Suprapubic skin (tissue), 4 donors: ENCODE measurements at regions not wholly inside any gene's neighbourhood (a gene's known extent, or its start where the extent isn't known, plus 50 kb on each side); places are given as distances from the start of the nearest gene placed in this dataset.

Experiments used
- DNase-seq, 2 donors: peaks; one replicate each; pipeline ENCODE4 v3.0.0-alpha.2; 2019; ENCODE audit warnings: low spot score in 2 of 2
- H3K27ac ChIP-seq: fragments of 200-600 bp; sonication (generic); one replicate; pipeline ENCODE4 v1.5.1; 2019
- H3K27me3 ChIP-seq: fragments of 200-600 bp; sonication (generic); one replicate; pipeline ENCODE4 v1.5.1; 2019
- H3K36me3 ChIP-seq: fragments of 200-600 bp; sonication (generic); one replicate; pipeline ENCODE4 v1.5.1; 2019
- H3K4me1 ChIP-seq: fragments of 200-600 bp; sonication (generic); one replicate; pipeline ENCODE4 v1.5.1; 2019
- H3K4me3 ChIP-seq: fragments of 200-600 bp; sonication (generic); one replicate; pipeline ENCODE4 v1.5.1; 2019; ENCODE audit warnings: mild to moderate bottlenecking
- H3K9me3 ChIP-seq: fragments of 200-600 bp; sonication (generic); one replicate; pipeline ENCODE4 v1.5.1; 2019
- EP300 ChIP-seq: sonication (generic); formaldehyde crosslinking; IDR thresholded peaks from one replicate; pipeline ENCODE4 v1.6.1; 2017; ENCODE audit warnings: antibody characterized with exemption
- POLR2A ChIP-seq, 2 donors: fragments of 450-650 bp; IDR thresholded peaks; one replicate each; pipeline ENCODE4 v1.6.1; 2017; ENCODE audit warnings: antibody characterized with exemption in 2 of 2, mild to moderate bottlenecking in 2 of 2, moderate library complexity in 2 of 2
- POLR2AphosphoS5 ChIP-seq, 3 donors: sonication (generic); formaldehyde crosslinking; IDR thresholded peaks; one replicate each; pipeline ENCODE4 v1.6.1; 2017; ENCODE audit warnings: antibody characterized with exemption in 3 of 3
- WGBS: methylation state at CpG from one replicate; pipeline ENCODE4 v1.1.5; 2018; 5-methylcytosine and 5-hydroxymethylcytosine counted together
- TF ChIP-seq, protein P1 (sequence below), 2 donors: fragments of 200-600 bp in 1 of 2; fragments of 450-650 bp in 1 of 2; sonication (generic) in 1 of 2; IDR thresholded peaks; one replicate each; pipeline ENCODE4 v1.5.1; 2016 to 2019; ENCODE audit warnings: antibody characterized with exemption in 2 of 2, mild to moderate bottlenecking in 1 of 2, moderate library complexity in 1 of 2

DNA sequence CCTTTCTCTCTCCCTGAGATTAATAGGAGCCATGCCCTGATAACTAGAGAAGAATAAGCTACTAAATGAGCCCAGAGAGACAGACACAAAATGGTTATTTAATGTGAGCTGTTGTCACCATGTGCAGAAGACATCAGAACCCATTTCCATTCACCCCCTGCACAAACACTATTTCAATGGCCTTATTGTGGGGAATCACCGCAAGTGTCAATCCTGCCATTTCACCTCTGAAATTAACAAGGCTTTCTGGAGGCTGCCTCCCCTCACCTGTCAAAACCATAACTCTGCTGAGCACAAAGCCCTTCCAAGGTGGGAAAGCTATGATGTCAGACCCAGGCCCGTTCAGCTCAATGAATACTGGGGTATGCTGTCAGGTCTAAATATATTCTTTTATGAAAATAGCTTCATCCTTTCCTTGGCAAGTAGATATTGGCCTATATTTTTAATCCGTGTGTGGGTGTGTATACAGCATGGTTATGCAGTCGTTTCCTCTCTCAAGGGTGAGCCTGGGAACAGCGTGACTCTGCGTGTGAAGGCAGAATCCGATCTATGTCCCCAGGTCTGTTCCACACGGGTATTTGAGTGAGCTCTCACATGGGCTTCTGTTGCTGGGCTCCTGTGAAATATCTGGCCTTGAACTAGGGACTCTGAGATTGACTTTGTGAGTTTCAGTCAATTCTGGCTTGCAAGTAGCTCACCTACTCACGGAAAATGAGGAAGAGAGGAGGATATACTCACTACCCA lies 266.3 kb downstream of the FBXW7 start:
- DNase-seq: no peak
- 61% methylated on average over 9 of the region's 9 CpGs for WGBS
- TF ChIP-seq, protein P1, sequence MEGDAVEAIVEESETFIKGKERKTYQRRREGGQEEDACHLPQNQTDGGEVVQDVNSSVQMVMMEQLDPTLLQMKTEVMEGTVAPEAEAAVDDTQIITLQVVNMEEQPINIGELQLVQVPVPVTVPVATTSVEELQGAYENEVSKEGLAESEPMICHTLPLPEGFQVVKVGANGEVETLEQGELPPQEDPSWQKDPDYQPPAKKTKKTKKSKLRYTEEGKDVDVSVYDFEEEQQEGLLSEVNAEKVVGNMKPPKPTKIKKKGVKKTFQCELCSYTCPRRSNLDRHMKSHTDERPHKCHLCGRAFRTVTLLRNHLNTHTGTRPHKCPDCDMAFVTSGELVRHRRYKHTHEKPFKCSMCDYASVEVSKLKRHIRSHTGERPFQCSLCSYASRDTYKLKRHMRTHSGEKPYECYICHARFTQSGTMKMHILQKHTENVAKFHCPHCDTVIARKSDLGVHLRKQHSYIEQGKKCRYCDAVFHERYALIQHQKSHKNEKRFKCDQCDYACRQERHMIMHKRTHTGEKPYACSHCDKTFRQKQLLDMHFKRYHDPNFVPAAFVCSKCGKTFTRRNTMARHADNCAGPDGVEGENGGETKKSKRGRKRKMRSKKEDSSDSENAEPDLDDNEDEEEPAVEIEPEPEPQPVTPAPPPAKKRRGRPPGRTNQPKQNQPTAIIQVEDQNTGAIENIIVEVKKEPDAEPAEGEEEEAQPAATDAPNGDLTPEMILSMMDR (IDR thresholded peaks at IDR 0.05): no peak
- no peak for TF ChIP-seq POLR2AphosphoS5 (IDR thresholded peaks at IDR 0.05)
- TF ChIP-seq POLR2A (IDR thresholded peaks at IDR 0.05): no peak
- no peak for TF ChIP-seq EP300

DNA sequence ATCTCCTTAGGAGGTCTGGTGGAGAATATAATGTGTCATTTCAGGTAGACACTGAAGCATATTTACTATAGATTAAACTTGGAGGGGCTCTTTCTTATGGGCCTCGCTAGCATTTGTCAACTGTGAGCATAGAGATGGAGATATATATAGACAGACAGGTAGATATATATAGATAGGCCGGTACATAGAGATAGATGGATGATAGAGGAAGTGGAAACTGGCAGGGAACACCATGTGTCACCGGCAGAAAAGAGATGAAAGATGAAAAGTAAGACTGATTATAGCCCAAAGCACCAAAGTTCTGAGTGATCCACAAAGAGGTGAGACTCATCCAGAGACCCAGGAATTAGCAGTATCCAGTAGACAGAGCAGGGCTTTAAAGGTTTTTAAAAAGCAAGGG lies 268.1 kb downstream of the FBXW7 start:
- no peaks in the 10 kb centered on the region for H3K36me3 ChIP-seq
- no peaks in the 10 kb centered on the region for H3K27me3 ChIP-seq
- TF ChIP-seq POLR2AphosphoS5 (IDR thresholded peaks at IDR 0.05) (no peak), POLR2A (IDR thresholded peaks at IDR 0.05) (no peak), EP300 (no peak)
- TF ChIP-seq, protein P1 (IDR thresholded peaks at IDR 0.05): no peak
- H3K9me3 ChIP-seq: no peaks in the 10 kb centered on the region
- no peak overlapping the region for H3K27ac ChIP-seq
- no peak overlapping the region for H3K4me3 ChIP-seq
- peaks cover 10% of the 10 kb centered on the region for H3K4me1 ChIP-seq
- no peak for DNase-seq
- WGBS: 45% methylated on average over 3 of the region's 3 CpGs

More for the DNA sequence above, 266.3 kb downstream of the FBXW7 start:
- H3K4me3 ChIP-seq: no peak overlapping the region
- H3K27me3 ChIP-seq: no peaks in the 10 kb centered on the region
- H3K36me3 ChIP-seq: no peaks in the 10 kb centered on the region
- H3K9me3 ChIP-seq: no peaks in the 10 kb centered on the region
- no peak overlapping the region for H3K27ac ChIP-seq
- peaks cover 9% of the 10 kb centered on the region for H3K4me1 ChIP-seq

DNA sequence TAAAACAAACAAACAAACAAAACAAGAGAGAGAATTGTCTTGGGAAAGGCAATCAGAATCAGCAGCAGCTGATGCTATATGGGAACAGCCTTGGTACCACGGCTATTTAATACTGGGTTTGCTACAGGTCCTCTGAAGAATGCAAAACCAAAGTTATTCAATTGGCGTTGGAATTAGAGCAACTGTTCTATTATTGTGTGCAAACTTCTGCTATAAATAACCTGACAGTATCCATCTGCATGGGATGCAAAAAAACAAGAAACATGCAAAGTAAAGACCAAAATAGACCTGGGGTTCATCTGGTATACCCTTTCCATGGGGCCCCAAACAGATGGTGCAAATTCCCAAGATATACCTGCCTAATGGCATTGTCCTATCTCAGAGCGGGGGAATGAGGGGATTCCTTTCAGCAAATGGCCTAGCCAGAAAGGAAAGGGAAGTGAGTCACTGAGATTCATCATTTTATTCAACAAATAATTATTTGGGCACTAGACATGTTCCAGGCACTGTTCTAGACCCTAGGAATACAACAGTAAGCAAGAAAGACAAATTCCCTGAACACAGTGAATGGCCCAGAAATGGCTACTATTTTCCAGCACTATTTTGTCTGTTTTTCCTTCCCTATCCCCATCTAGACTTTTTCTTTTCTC lies 268.9 kb downstream of the FBXW7 start:
- Histone ChIP-seq H3K36me3 (no peaks in the 10 kb centered on the region), H3K27ac (no peak overlapping the region), H3K4me1 (peaks cover 10% of the 10 kb centered on the region), H3K4me3 (no peak overlapping the region), H3K9me3 (no peaks in the 10 kb centered on the region), H3K27me3 (no peaks in the 10 kb centered on the region)
- TF ChIP-seq, protein P1 (IDR thresholded peaks at IDR 0.05): no peak
- no peak for DNase-seq
- WGBS: 83% methylated on average over 3 of the region's 3 CpGs

DNA sequence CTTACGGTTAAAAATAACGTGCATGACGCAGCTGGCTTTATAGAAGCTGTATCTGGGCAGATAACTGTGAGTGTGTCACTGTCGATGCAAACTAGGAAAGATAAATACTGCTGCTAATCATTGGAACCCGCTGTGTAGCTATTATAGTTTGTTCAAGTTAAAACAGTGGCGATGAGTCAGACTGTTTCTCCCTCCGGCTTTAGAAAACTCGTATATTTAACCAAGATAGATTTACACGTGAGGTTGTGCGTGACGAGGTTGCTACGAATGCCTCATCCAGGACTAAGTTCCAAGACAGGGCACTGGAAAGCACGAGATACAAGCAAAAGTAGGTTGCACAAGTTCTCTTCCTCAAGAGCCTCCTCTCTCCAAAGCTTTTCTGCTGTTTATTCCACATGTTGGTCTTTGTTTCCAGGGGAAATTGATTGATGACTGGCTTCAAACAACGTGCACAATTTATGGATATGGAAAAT lies 270.7 kb downstream of the FBXW7 start:
- WGBS: 34% methylated on average over 14 of the region's 14 CpGs
- peaks cover 10% of the 10 kb centered on the region for H3K4me1 ChIP-seq
- H3K27ac ChIP-seq: peak overlapping the region; percentile 11
- no peaks in the 10 kb centered on the region for H3K27me3 ChIP-seq
- TF ChIP-seq, protein P1 (IDR thresholded peaks at IDR 0.05): no peak
- TF ChIP-seq POLR2AphosphoS5 (IDR thresholded peaks at IDR 0.05) (no peak), EP300 (no peak)
- no peak overlapping the region for H3K4me3 ChIP-seq
- no peak for DNase-seq
- no peaks in the 10 kb centered on the region for H3K9me3 ChIP-seq
- H3K36me3 ChIP-seq: no peaks in the 10 kb centered on the region

DNA sequence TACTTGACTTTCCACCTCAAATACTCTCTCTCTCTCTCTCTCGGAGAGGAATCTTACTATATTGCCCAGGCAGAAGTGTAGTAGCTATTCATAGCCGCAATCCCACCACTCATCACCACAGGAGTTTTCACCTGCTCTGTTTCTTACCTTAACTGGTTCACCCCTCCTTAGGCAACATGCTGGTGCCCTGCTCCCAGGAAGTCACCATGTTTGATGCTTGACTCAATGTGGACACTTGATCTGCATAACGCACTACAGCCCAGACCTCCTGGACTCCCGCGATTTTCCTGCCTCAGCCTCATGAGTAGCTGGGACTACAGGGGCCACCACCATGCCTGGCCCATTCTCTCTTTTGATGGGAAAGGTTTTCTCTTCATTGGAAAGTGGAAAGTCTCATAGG lies 271.8 kb downstream of the FBXW7 start:
- Histone ChIP-seq H3K36me3 (no peaks in the 10 kb centered on the region), H3K9me3 (no peaks in the 10 kb centered on the region), H3K4me3 (no peak overlapping the region), H3K27me3 (no peaks in the 10 kb centered on the region), H3K4me1 (peaks cover 17% of the 10 kb centered on the region), H3K27ac (no peak overlapping the region)
- 94% methylated on average over 5 of the region's 5 CpGs for WGBS
- DNase-seq: no peak
- TF ChIP-seq EP300 (no peak), POLR2AphosphoS5 (IDR thresholded peaks at IDR 0.05) (no peak), POLR2A (IDR thresholded peaks at IDR 0.05) (no peak)
- TF ChIP-seq, protein P1 (IDR thresholded peaks at IDR 0.05): no peak
